Stomach smooth muscle (tissue), 2 donors: ENCODE measurements at regions not wholly inside any gene's neighbourhood (a gene's known extent, or its start where the extent isn't known, plus 50 kb on each side); places are given as distances from the start of the nearest gene placed in this dataset.
"Not testable (repeated sequence)": the region's sequence is repeated elsewhere in the genome, so short reads cannot be mapped to it uniquely, and the experiment has no call there.

ENCODE experiments used
- H3K27ac ChIP-seq: one replicate; pipeline ENCODE4 v1.7.0; 2013; ENCODE audit warnings: mild to moderate bottlenecking, low read length, inconsistent platforms
- H3K27me3 ChIP-seq, 2 donors: one replicate each; pipeline ENCODE4 v1.7.0; 2013; ENCODE audit warnings: low read length in 2 of 2; ENCODE audit not compliant: insufficient read depth in 2 of 2, control insufficient read depth in 1 of 2
- H3K36me3 ChIP-seq, 2 donors: one replicate each; pipeline ENCODE4 v1.7.0; 2013; ENCODE audit warnings: low read length in 2 of 2; ENCODE audit not compliant: control insufficient read depth in 2 of 2, insufficient read depth in 2 of 2
- H3K4me1 ChIP-seq: one replicate; pipeline ENCODE4 v1.7.0; 2013; ENCODE audit warnings: low read length; ENCODE audit not compliant: control insufficient read depth, insufficient read depth
- H3K4me3 ChIP-seq, 2 donors: one replicate each; pipeline ENCODE4 v1.7.0; 2013; ENCODE audit warnings: low read length in 2 of 2
- H3K9ac ChIP-seq, 2 donors: one replicate each; pipeline ENCODE4 v1.7.0; 2013; ENCODE audit warnings: low read length in 2 of 2, mild to moderate bottlenecking in 1 of 2
- H3K9me3 ChIP-seq, 2 donors: one replicate each; pipeline ENCODE4 v1.7.0; 2013; ENCODE audit warnings: low read length in 2 of 2; ENCODE audit not compliant: control insufficient read depth in 2 of 2
- donor health status: healthy.
- donor health status: Pancreatic carcinoma.

DNA sequence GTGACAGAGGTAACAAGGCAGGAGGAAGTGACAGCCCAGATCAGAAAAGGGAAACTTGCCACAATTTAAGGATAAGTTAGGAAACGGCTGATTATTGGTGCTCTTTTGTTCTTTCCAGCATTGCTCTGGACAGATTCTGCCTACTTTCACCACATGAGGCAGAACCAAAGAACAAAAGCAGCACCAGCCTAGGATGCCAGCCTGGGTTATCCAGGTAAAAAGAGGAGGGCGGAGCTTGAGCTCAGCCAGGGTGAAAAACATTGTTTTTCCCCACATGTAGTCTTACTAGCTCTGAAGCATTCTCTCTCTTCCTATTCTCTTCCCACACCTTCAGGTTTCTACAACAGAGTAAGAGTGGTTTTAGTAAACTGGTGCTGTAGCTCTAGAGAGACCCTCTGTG lies 300.5 kb downstream of the TMX3 start:
- H3K4me3 ChIP-seq: no peak overlapping the region
- H3K27ac ChIP-seq: no peak overlapping the region
- H3K9ac ChIP-seq: no peak overlapping the region
- H3K27me3 ChIP-seq: no peaks in the 10 kb centered on the region
- no peaks in the 10 kb centered on the region for H3K4me1 ChIP-seq
- H3K36me3 ChIP-seq: no peaks in the 10 kb centered on the region
- no peaks in the 10 kb centered on the region for H3K9me3 ChIP-seq

DNA sequence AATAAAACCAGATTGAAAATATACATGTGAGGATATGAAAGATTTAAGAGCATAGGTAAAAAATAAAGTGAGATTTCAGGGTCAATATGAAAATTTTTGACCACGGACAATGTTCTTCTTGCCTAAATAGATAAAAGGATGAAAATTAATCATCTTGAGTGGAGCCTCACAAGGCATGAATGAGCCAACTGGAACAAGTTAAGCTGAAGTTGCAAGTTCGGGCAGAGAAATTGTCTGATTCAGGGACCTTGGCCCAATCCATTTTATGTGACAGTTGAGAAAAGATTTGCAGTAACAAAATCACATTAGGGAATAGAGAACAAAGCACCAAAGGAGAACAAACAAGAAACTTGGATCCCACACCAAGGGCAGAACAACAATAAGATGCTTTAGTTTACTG lies 305.3 kb downstream of the TMX3 start:
- Histone ChIP-seq H3K27me3 (no peaks in the 10 kb centered on the region), H3K4me3 (no peak overlapping the region), H3K9ac (no peak overlapping the region), H3K9me3 (no peaks in the 10 kb centered on the region), H3K4me1 (no peaks in the 10 kb centered on the region), H3K27ac (no peak overlapping the region), H3K36me3 (no peaks in the 10 kb centered on the region)

DNA sequence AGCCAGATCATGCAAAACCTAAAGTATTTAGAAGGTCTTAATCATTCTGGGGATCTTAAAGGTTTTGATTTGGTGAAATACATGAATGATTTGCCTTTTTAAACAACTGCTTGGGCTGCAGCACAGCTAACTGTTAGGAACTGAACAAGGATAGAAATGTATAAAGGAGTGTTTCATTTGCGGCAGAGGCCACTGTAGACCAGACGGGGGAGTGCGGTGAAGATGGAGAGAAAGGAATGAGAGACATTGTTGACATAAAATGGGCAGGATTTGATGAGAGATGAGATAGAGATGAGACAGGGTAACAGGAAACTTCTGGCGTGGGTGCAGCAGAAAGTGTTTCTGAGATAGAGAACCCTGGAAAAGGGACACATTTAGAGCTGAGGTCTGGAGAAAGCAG lies 308.1 kb downstream of the TMX3 start:
- Histone ChIP-seq H3K4me3 (no peak overlapping the region), H3K27me3 (no peaks in the 10 kb centered on the region), H3K4me1 (no peaks in the 10 kb centered on the region), H3K27ac (no peak overlapping the region), H3K9ac (no peak overlapping the region), H3K36me3 (no peaks in the 10 kb centered on the region), H3K9me3 (no peaks in the 10 kb centered on the region)

DNA sequence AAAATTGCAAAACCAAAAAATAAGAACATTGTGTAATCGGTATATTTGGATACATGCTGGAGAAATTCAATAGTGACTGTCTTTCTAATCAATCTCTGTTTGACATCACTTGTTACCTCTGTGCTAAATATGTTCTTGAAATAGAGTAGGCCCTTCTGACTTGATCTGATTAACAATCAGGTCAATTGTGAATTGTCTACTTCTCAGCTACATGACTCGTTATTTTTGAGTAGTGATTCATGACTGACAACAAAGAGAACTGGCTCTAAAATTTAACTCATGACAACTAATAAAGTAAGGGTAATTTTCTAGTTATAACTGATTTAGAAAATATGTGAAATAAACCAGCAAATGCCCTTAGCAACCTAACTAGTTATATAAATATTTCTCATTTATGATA lies 312.1 kb downstream of the TMX3 start:
- Histone ChIP-seq H3K4me3 (no peak overlapping the region), H3K9me3 (no peaks in the 10 kb centered on the region), H3K9ac (no peak overlapping the region), H3K36me3 (no peaks in the 10 kb centered on the region), H3K4me1 (no peaks in the 10 kb centered on the region), H3K27me3 (no peaks in the 10 kb centered on the region), H3K27ac (no peak overlapping the region)

DNA sequence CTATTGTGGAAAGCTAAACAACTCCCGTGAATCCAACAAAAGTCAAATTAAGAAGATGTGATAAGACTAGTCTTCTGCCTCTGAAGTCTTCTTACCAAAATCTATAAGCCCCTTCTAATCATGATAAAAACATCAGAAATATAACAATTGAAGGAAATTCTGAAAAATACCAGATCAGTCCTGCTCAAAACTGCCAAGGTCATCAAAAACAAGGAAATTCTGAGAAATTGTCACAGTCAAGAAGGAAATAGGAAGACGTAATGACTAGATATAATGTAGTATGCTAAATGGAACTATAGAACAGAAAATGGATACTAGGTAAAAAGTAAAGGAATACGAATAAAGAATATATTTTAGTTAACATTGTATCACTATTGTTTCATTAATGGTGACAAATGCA lies 314.0 kb downstream of the TMX3 start:
- no peak overlapping the region for H3K9ac ChIP-seq
- H3K4me1 ChIP-seq: no peaks in the 10 kb centered on the region
- H3K27ac ChIP-seq: no peak overlapping the region
- H3K4me3 ChIP-seq: no peak overlapping the region
- no peaks in the 10 kb centered on the region for H3K36me3 ChIP-seq
- no peaks in the 10 kb centered on the region for H3K27me3 ChIP-seq
- no peaks in the 10 kb centered on the region for H3K9me3 ChIP-seq

DNA sequence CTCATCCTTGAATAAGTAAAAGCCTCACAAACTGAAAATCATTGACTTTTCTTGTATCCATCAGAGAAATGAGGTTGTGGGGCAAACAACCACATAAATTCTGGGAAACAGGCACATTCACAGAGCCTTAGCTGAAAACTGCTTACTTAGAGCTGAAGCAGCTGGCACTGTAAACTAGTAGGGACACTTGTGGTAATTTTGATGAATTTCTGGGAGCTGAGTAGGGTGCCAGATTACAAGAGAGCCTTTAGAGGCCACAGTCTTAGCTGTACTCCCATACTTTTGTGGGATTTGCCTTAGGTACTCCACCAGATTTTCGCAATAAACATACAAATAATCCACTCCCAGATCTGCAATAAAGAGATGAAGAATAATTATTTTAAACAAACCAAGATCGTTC lies 315.2 kb downstream of the TMX3 start:
- Histone ChIP-seq H3K9ac (no peak overlapping the region), H3K4me3 (no peak overlapping the region), H3K27ac (no peak overlapping the region), H3K36me3 (no peaks in the 10 kb centered on the region), H3K9me3 (no peaks in the 10 kb centered on the region), H3K27me3 (no peaks in the 10 kb centered on the region), H3K4me1 (no peaks in the 10 kb centered on the region)

DNA sequence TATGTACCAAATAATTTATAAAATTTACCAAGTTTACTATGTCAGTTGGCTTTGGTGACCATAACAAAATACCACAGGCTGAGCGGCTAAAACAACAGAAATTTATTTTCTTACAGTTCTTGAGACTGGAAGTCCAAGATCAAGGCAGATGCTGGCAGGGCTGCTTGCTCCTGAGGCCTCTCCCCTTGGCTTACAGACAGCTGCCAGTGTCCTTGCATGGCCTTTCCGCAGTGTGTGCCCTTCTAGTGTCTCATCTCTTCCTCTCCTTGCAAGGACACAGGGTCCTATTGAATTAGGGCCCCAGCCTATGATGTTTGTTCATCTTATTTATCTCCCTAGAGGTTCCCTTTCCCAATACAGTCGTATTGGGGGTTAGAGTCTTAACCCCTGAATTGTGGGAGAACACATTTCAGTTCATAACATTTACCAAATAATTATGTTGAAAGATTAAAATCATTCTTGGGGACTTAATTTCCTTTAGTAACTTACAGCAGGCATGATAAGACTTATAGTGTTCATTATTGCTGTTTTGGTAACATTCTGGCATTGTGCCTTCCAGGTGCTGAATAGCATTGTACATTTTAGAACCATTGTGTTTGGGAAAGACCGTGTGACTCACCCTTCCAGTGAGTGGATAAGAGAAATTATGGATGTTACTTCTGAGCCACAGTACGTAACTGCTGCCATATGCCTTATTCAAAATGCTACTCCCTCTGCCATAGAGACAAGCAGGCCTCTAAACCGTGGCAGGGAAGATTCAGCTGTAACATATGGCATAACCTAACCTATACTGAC lies 317.5 kb downstream of the TMX3 start:
- Histone ChIP-seq H3K36me3 (no peaks in the 10 kb centered on the region), H3K27me3 (no peaks in the 10 kb centered on the region), H3K9ac (no peak overlapping the region), H3K4me3 (no peak overlapping the region), H3K9me3 (no peaks in the 10 kb centered on the region), H3K4me1 (no peaks in the 10 kb centered on the region), H3K27ac (no peak overlapping the region)

DNA sequence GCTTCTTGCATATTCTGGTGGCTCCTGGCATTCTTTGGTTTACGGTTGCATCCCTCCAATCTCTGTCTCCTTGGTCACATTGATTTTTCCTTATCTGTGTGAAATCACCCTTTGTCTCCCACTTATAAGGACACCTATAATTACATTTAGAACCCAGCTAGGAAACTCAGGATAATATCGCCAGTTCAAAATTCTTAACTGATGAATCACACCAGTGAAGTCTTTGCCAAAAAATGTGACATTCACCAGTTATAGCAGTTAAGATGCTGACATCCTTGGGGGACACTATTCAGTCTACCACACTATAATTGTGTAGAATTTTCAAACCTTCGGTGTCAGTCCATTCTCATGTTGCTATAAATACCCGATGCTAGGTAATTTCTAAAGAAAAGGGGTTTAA lies 320.2 kb downstream of the TMX3 start:
- H3K4me3 ChIP-seq: no peak overlapping the region
- no peak overlapping the region for H3K27ac ChIP-seq
- H3K27me3 ChIP-seq: no peaks in the 10 kb centered on the region
- H3K4me1 ChIP-seq: no peaks in the 10 kb centered on the region
- no peak overlapping the region for H3K9ac ChIP-seq
- no peaks in the 10 kb centered on the region for H3K9me3 ChIP-seq
- no peaks in the 10 kb centered on the region for H3K36me3 ChIP-seq

DNA sequence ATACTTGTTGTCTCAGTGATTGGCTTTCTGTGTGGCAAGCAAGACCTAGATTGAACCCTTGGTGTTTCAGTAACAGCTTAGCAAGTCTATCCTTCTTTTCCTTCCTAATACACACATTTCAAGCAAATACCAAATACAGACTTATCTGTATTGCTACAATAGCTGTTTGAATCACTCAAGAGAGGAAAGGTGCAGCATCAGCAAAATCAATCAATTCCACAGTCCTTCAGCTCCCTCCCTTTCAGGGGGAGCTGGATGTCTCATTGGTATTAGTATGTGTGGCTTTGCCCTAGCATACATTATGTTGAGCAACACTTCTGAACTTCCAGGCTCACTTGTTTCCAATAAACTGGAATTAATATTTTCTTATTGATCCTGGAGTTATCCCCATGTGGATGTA lies 323.1 kb downstream of the TMX3 start:
- Histone ChIP-seq H3K4me3 (no peak overlapping the region), H3K27me3 (no peaks in the 10 kb centered on the region), H3K27ac (no peak overlapping the region), H3K9ac (no peak overlapping the region), H3K4me1 (no peaks in the 10 kb centered on the region), H3K36me3 (no peaks in the 10 kb centered on the region), H3K9me3 (no peaks in the 10 kb centered on the region)

DNA sequence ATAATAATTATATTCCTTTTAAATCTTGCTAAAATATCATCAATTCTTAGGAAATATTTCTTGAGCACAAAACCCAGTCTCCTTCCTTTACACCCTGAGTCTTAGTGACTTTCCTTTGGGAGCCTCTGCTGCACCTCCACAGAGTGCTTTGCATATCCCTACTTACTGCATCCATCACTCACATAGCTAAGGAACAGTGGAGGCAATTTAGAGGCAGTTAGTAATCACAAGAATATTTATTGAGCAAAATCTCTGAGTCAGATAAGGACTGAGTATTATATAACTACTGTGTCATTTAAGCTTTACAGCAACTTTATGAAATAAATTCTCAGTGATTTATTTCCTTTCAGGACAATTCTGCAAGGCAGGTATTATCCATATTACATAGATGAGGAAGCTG lies 327.7 kb downstream of the TMX3 start:
- H3K36me3 ChIP-seq: no peaks in the 10 kb centered on the region
- no peaks in the 10 kb centered on the region for H3K4me1 ChIP-seq
- H3K9ac ChIP-seq: no peak overlapping the region
- no peaks in the 10 kb centered on the region for H3K9me3 ChIP-seq
- H3K27me3 ChIP-seq: no peaks in the 10 kb centered on the region
- no peak overlapping the region for H3K4me3 ChIP-seq
- no peak overlapping the region for H3K27ac ChIP-seq

DNA sequence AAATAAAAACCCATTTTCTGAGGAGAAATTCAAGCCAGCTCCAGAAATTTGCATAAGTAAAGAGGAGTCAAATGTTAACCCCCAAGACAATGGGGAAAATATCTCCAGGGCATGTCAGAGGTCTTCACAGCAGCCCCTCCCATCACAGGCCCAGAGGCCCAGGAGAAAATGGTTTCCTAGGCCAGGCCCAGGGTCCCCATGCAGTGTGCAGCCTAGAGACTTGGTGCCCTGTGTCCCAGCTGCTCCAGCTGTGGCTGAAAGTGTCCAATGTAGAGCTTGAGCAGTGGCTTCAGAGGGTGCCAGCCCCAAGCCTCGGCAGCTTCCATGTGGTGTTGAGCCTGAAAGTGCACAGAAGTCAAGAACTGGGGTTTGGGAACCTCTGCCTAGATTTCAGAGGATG lies 330.9 kb downstream of the TMX3 start:
- H3K4me1 ChIP-seq, H3K36me3 ChIP-seq, H3K27ac ChIP-seq, H3K9me3 ChIP-seq, H3K27me3 ChIP-seq, H3K4me3 ChIP-seq, H3K9ac ChIP-seq: not testable (repeated sequence)
